MM.1S (cell line): ENCODE measurements at regions not wholly inside any gene's neighbourhood (a gene's known extent, or its start where the extent isn't known, plus 50 kb on each side); places are given as distances from the start of the nearest gene placed in this dataset.

Source experiments
- DNase-seq: peaks from one replicate; pipeline ENCODE4 v3.0.0-alpha.2; 2015
- H2AFZ ChIP-seq: fragments of 300-600 bp; sonication (generic); 2 replicates; pipeline ENCODE4 v1.6.0; 2016; ENCODE audit warnings: antibody characterized with exemption, low read length
- H3F3A ChIP-seq: fragments of 300-600 bp; sonication (generic); 2 replicates; pipeline ENCODE4 v1.6.1; 2016; ENCODE audit warnings: mild to moderate bottlenecking, antibody characterized with exemption, low read length, moderate library complexity, mixed read lengths; ENCODE audit not compliant: insufficient read depth
- H3K27ac ChIP-seq: fragments of 300-600 bp; sonication (generic); 2 replicates; pipeline ENCODE4 v1.5.1; 2016; ENCODE audit warnings: mild to moderate bottlenecking, low read length
- H3K27me3 ChIP-seq: fragments of 300-600 bp; sonication (generic); replicated peaks from 2 replicates; pipeline ENCODE4 v1.6.0; 2016; ENCODE audit warnings: low read length; ENCODE audit not compliant: insufficient read depth
- H3K36me3 ChIP-seq: fragments of 300-600 bp; sonication (generic); replicated peaks from 2 replicates; pipeline ENCODE4 v1.6.1; 2016; ENCODE audit warnings: mild to moderate bottlenecking, low read length, mixed read lengths; ENCODE audit not compliant: insufficient read depth
- H3K4me1 ChIP-seq: fragments of 300-600 bp; sonication (generic); 2 replicates; pipeline ENCODE4 v1.6.1; 2016; ENCODE audit warnings: low read length, mixed read lengths
- H3K4me2 ChIP-seq: fragments of 300-600 bp; sonication (generic); 2 replicates; pipeline ENCODE4 v1.6.0; 2016; ENCODE audit warnings: low read depth, low read length
- H3K4me3 ChIP-seq: fragments of 300-600 bp; sonication (generic); 2 replicates; pipeline ENCODE4 v1.5.1; 2016; ENCODE audit warnings: low read length, mixed read lengths
- H3K79me2 ChIP-seq: fragments of 300-600 bp; sonication (generic); 2 replicates; pipeline ENCODE4 v1.6.1; 2016; ENCODE audit warnings: mixed run types, low read length, mixed read lengths
- H3K9ac ChIP-seq: fragments of 300-600 bp; sonication (generic); 2 replicates; pipeline ENCODE4 v1.6.1; 2016; ENCODE audit warnings: low read length, mixed read lengths
- H3K9me2 ChIP-seq: fragments of 300-600 bp; sonication (generic); replicated peaks from 2 replicates; pipeline ENCODE4 v1.6.1; 2016; ENCODE audit warnings: mild to moderate bottlenecking, low read length, mixed read lengths; ENCODE audit not compliant: insufficient read depth
- H3K9me3 ChIP-seq: fragments of 300-600 bp; sonication (generic); replicated peaks from 2 replicates; pipeline ENCODE4 v1.6.1; 2016; ENCODE audit warnings: mild to moderate bottlenecking, low read length, mixed read lengths; ENCODE audit not compliant: insufficient read depth
- H4K20me1 ChIP-seq: fragments of 300-600 bp; sonication (generic); 2 replicates; pipeline ENCODE4 v1.6.1; 2016; ENCODE audit warnings: mild to moderate bottlenecking, low read length, moderate library complexity, mixed read lengths; ENCODE audit not compliant: insufficient read depth
- CTCF ChIP-seq: fragments of 300-600 bp; sonication (generic); IDR thresholded peaks from 2 replicates; pipeline ENCODE4 v1.5.1; 2016; ENCODE audit warnings: antibody characterized with exemption, low read length, mixed read lengths
- EZH2 ChIP-seq: fragments of 300-600 bp; sonication (generic); optimal IDR thresholded peaks from 2 replicates; pipeline ENCODE3; 2017; ENCODE audit warnings: low read depth, mild to moderate bottlenecking, antibody characterized with exemption, low read length, mixed read lengths
- EZH2phosphoT487 ChIP-seq: fragments of 300-600 bp; sonication (generic); IDR thresholded peaks from 2 replicates; pipeline ENCODE4 v1.6.1; 2018; ENCODE audit warnings: antibody characterized with exemption, low read length

DNA sequence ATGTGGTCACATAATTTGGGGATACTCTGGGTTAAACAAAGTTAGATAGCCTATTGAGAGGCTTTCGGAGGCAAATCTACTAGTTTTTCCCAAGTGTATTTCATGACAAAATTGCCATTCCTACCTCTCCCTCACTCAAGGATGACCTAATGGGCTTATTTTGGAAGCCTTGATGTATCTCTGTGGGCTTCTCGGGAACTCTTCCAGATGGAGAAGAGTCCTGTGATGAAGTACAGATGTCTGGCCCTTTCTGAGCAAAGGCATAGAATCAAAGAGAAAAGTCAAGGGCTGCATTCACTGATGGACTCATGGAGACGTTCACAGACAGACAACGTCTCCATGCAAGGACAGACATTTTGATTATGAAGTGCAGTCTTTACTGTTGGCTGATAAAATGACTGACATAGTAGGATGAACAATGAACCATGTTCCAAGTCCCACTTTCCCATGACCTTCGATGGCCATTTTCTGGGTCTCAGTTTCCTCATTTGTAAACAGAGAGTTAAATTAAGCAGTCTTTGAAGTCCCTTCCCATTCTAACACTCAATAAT is 347.2 kb upstream of the CD180 start:
- Histone ChIP-seq H3F3A (no peaks in the 10 kb centered on the region), H3K9ac (no peak overlapping the region), H3K4me3 (no peak overlapping the region), H3K79me2 (no peaks in the 10 kb centered on the region), H3K27me3 (no peaks in the 10 kb centered on the region), H3K9me2 (no peaks in the 10 kb centered on the region), H3K4me1 (no peaks in the 10 kb centered on the region), H2AFZ (no peak overlapping the region), H4K20me1 (no peaks in the 10 kb centered on the region), H3K9me3 (no peaks in the 10 kb centered on the region), H3K36me3 (no peaks in the 10 kb centered on the region), H3K27ac (no peak overlapping the region), H3K4me2 (no peak overlapping the region)
- no peak for DNase-seq
- TF ChIP-seq CTCF (no peak), EZH2 (no peak), EZH2phosphoT487 (no peak)

- H3K9me3 ChIP-seq = no peaks in the 10 kb centered on the region
- no peak for DNase-seq
- no peaks in the 10 kb centered on the region for H3K36me3 ChIP-seq
- H4K20me1 ChIP-seq = no peaks in the 10 kb centered on the region
- no peak overlapping the region for H3K9ac ChIP-seq
- H3K79me2 ChIP-seq = no peaks in the 10 kb centered on the region
- no peaks in the 10 kb centered on the region for H3K4me1 ChIP-seq
- H3K4me2 ChIP-seq = no peak overlapping the region
- no peaks in the 10 kb centered on the region for H3K27me3 ChIP-seq
- H3K4me3 ChIP-seq = no peak overlapping the region
- no peak overlapping the region for H2AFZ ChIP-seq
- H3K9me2 ChIP-seq = no peaks in the 10 kb centered on the region
- H3F3A ChIP-seq = no peaks in the 10 kb centered on the region
- TF ChIP-seq EZH2 = no peak
- no peak for TF ChIP-seq CTCF
- TF ChIP-seq EZH2phosphoT487 = no peak
- H3K27ac ChIP-seq = no peak overlapping the region
These were observed 345.9 kb upstream of the CD180 start for GRCh38 chr5:67542479-67542878.

DNA sequence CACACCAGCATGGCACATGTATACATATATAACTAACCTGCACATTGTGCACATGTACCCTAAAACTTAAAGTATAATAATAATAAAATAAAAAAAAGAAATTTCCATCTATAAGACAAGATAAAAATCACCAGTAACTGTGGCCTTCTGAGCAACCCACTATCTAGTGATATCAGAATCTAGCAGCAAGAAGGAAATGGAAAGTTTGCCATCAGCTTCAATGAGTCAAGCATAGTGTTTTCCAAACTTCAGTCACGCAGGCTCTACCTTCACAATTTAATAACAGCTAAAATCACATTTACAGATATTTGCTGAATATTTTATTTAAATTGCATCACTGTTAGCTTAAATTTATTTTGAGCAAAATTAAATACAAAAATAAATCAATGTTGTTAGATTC is 345.3 kb upstream of the CD180 start:
- no peak overlapping the region for H3K4me2 ChIP-seq

More for the DNA sequence above, 345.3 kb upstream of the CD180 start:
- no peak for DNase-seq
- H3K4me1 ChIP-seq = no peaks in the 10 kb centered on the region
- H3K27ac ChIP-seq = no peak overlapping the region
- no peaks in the 10 kb centered on the region for H3F3A ChIP-seq
- H3K79me2 ChIP-seq = no peaks in the 10 kb centered on the region
- no peaks in the 10 kb centered on the region for H3K36me3 ChIP-seq
- H4K20me1 ChIP-seq = no peaks in the 10 kb centered on the region
- no peak overlapping the region for H2AFZ ChIP-seq
- H3K4me3 ChIP-seq = no peak overlapping the region
- no peaks in the 10 kb centered on the region for H3K9me3 ChIP-seq
- no peak for TF ChIP-seq CTCF
- TF ChIP-seq EZH2 = no peak
- no peak for TF ChIP-seq EZH2phosphoT487
- H3K27me3 ChIP-seq = no peaks in the 10 kb centered on the region
- H3K9me2 ChIP-seq = no peaks in the 10 kb centered on the region
- H3K9ac ChIP-seq = no peak overlapping the region
